Panc1 (cell line): ENCODE measurements at regions not wholly inside any gene's neighbourhood (a gene's known extent, or its start where the extent isn't known, plus 50 kb on each side); places are given as distances from the start of the nearest gene placed in this dataset.

Experiments
- ATAC-seq: fragments of 200-7000 bp; cut with Tn5 transposase; 2 replicates; pipeline ENCODE4 v1.9.1; 2020; ENCODE audit warnings: mild to moderate bottlenecking, moderate library complexity
- BruUV-seq: library from RNA; stranded (reverse); fragments of 400-500 nt; replicated peaks from 2 replicates; lab custom pipeline; 2021; lab: Mats Ljungman, UMichigan
- CTCF ChIA-PET: fragments of 300-600 bp; sonication (Branson Sonifier 250); formaldehyde crosslinking; loops from one replicate; lab custom pipeline; 2022; ENCODE audit warnings: antibody characterized with exemption; lab: Charles Lee
- POLR2A ChIA-PET: fragments of 300-600 bp; sonication (Branson Sonifier 250); formaldehyde crosslinking; loops from one replicate; lab custom pipeline; 2022; ENCODE audit warnings: antibody characterized with exemption; lab: Charles Lee
- DNase-seq: peaks from one replicate; pipeline ENCODE4 v3.0.0-alpha.2; 2010; ENCODE audit warnings: low read depth, low spot score
- H3K27ac ChIP-seq: 2 replicates; pipeline ENCODE4 v1.5.1; 2011; ENCODE audit warnings: mild to moderate bottlenecking, low read length, inconsistent platforms
- H3K27me3 ChIP-seq: fragments of 200-500 bp; sonication (Bioruptor generic); 2 replicates; pipeline ENCODE4 v1.6.0; 2014; ENCODE audit warnings: low read length, inconsistent platforms; ENCODE audit not compliant: control insufficient read depth, insufficient read depth
- H3K36me3 ChIP-seq: fragments of 200-500 bp; sonication (Bioruptor generic); 2 replicates; pipeline ENCODE4 v1.5.1; 2014; ENCODE audit warnings: inconsistent platforms, mild to moderate bottlenecking, low read length, moderate library complexity; ENCODE audit not compliant: control insufficient read depth, insufficient read depth
- H3K4me1 ChIP-seq: 2 replicates; pipeline ENCODE4 v1.5.1; 2011; ENCODE audit warnings: inconsistent platforms, mild to moderate bottlenecking, low read length, moderate library complexity; ENCODE audit not compliant: control insufficient read depth, insufficient read depth
- H3K4me3 ChIP-seq, 2 experiments: 2 replicates each; pipeline ENCODE4 v1.5.1; 2011 to 2012; ENCODE audit warnings: low read depth in 2 of 2, low read length in 2 of 2, mild to moderate bottlenecking in 2 of 2, inconsistent platforms in 1 of 2, moderate library complexity in 1 of 2
- H3K9me3 ChIP-seq: fragments of 200-500 bp; sonication (Bioruptor generic); 2 replicates; pipeline ENCODE4 v1.5.1; 2014; ENCODE audit warnings: low read depth, mild to moderate bottlenecking, inconsistent platforms, low read length, moderate library complexity; ENCODE audit not compliant: control insufficient read depth, insufficient read depth
- POLR2AphosphoS5 ChIP-seq: IDR thresholded peaks from 2 replicates; pipeline ENCODE4 v1.6.1; 2012; ENCODE audit warnings: mild to moderate bottlenecking, low read depth, low read length, moderate library complexity
- SIN3A ChIP-seq: IDR thresholded peaks from 2 replicates; pipeline ENCODE4 v1.6.1; 2012; ENCODE audit warnings: low read depth, mild to moderate bottlenecking, low read length, moderate library complexity, borderline replicate concordance; ENCODE audit not compliant: insufficient read depth
- TCF7L2 ChIP-seq: IDR thresholded peaks from 2 replicates; pipeline ENCODE4 v1.6.1; 2011; ENCODE audit warnings: mild to moderate bottlenecking, low read depth, low read length, inconsistent platforms
- in situ Hi-C: cut with HindIII; loops from 2 replicates; pipeline ENCODE4 v1.10.0; 2016; ENCODE audit warnings: low sequenced_read_pairs, low pct_unique_long_range_greater_than_20kb
- intact Hi-C: fragments of 100-400 bp; cut with micrococcal nuclease; formaldehyde crosslinking; loops from one replicate; pipeline ENCODE4 v1.10.0; 2022; ENCODE audit not compliant: unreplicated experiment
- TF ChIP-seq, protein P1 (sequence below): fragments of 450-650 bp; IDR thresholded peaks from 2 replicates; pipeline ENCODE4 v1.5.1; 2017; ENCODE audit warnings: mild to moderate bottlenecking
- TF ChIP-seq, protein P2 (sequence below), 2 experiments: IDR thresholded peaks; 2 replicates each; pipeline ENCODE4 v1.6.1; 2011 to 2012; ENCODE audit warnings: low read depth in 2 of 2, control low read depth in 1 of 2, low read length in 1 of 2, mild to moderate bottlenecking in 1 of 2, moderate library complexity in 1 of 2; ENCODE audit not compliant: insufficient read depth in 1 of 2

DNA sequence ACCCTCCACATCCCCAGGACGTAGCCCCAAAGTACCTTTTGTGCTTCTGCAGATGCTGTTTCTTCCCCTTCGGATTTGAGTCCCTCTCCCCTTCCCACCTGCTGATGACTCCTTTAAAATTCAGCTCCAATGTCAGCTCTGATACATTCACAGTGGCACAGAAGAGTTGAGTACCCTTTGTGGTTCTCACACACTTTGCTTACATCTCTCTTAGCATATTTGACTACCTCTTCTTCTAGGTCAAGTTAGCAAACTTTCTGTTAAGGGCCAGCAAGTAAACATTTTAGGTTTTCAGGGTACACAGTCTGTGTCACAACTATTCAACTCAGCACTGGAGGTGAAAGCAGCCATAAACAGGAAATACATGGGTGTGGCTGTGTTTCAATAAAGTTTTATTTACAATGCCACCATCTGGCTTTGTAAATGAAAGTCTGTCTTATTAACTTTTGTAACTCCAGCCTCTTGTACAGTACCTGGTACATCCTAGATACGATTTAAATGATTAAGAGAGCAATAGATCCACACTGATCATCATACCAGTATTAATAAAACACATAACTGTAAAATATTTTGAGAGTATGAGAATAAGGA, 161.7 kb downstream of the SOX9 start:
- BruUV-seq, result no TSS peak
- intact Hi-C loops, result no loop called here
- ATAC-seq, result no peak
- no peaks in the 10 kb centered on the region for H3K27me3 ChIP-seq
- H3K4me3 ChIP-seq, result no peak overlapping the region
- H3K9me3 ChIP-seq, result no peaks in the 10 kb centered on the region
- no peak overlapping the region for H3K27ac ChIP-seq
- H3K4me1 ChIP-seq, result no peaks in the 10 kb centered on the region
- in situ Hi-C loops, result no loop called here
- TF ChIP-seq SIN3A, result no peak
- TF ChIP-seq, protein P1, sequence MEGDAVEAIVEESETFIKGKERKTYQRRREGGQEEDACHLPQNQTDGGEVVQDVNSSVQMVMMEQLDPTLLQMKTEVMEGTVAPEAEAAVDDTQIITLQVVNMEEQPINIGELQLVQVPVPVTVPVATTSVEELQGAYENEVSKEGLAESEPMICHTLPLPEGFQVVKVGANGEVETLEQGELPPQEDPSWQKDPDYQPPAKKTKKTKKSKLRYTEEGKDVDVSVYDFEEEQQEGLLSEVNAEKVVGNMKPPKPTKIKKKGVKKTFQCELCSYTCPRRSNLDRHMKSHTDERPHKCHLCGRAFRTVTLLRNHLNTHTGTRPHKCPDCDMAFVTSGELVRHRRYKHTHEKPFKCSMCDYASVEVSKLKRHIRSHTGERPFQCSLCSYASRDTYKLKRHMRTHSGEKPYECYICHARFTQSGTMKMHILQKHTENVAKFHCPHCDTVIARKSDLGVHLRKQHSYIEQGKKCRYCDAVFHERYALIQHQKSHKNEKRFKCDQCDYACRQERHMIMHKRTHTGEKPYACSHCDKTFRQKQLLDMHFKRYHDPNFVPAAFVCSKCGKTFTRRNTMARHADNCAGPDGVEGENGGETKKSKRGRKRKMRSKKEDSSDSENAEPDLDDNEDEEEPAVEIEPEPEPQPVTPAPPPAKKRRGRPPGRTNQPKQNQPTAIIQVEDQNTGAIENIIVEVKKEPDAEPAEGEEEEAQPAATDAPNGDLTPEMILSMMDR, result no peak
- TF ChIP-seq, protein P2, sequence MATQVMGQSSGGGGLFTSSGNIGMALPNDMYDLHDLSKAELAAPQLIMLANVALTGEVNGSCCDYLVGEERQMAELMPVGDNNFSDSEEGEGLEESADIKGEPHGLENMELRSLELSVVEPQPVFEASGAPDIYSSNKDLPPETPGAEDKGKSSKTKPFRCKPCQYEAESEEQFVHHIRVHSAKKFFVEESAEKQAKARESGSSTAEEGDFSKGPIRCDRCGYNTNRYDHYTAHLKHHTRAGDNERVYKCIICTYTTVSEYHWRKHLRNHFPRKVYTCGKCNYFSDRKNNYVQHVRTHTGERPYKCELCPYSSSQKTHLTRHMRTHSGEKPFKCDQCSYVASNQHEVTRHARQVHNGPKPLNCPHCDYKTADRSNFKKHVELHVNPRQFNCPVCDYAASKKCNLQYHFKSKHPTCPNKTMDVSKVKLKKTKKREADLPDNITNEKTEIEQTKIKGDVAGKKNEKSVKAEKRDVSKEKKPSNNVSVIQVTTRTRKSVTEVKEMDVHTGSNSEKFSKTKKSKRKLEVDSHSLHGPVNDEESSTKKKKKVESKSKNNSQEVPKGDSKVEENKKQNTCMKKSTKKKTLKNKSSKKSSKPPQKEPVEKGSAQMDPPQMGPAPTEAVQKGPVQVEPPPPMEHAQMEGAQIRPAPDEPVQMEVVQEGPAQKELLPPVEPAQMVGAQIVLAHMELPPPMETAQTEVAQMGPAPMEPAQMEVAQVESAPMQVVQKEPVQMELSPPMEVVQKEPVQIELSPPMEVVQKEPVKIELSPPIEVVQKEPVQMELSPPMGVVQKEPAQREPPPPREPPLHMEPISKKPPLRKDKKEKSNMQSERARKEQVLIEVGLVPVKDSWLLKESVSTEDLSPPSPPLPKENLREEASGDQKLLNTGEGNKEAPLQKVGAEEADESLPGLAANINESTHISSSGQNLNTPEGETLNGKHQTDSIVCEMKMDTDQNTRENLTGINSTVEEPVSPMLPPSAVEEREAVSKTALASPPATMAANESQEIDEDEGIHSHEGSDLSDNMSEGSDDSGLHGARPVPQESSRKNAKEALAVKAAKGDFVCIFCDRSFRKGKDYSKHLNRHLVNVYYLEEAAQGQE (IDR thresholded peaks at IDR 0.05; ENCODE audit: insufficient read depth in 1 of 2, low read depth in 2 of 2, low read length in 1 of 2), result no peak
- TF ChIP-seq TCF7L2, result no peak
- no peak for TF ChIP-seq POLR2AphosphoS5
- no peaks in the 10 kb centered on the region for H3K36me3 ChIP-seq
- POLR2A ChIA-PET, result no interaction called here
- DNase-seq, result no peak
- CTCF ChIA-PET, result no interaction called here

DNA sequence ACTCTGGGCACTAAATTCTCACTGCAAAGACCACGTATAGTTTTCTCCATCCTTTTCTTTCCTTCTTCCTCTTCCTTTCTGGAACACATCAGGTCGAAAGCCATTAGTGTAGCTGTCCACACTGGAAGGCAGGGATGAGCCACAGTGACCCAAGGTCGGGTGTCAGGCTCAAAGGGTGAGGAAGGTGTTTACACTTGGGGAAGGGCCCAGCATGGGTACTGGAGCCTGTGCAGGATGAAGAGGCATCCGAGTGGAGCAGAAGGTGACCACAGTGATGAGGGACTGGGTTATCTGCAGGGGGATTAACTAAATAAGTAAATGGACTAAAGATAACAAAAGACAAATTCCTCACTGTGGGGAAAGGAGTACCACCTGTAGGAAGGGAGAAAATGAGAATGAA, 164.0 kb downstream of the SOX9 start:
- ChIA-PET CTCF (no interaction called here), POLR2A (no interaction called here)
- DNase-seq (no peak), ATAC-seq (no peak)
- intact Hi-C loops, result no loop called here
- in situ Hi-C loops, result no loop called here
- Histone ChIP-seq H3K27me3 (no peaks in the 10 kb centered on the region), H3K9me3 (no peaks in the 10 kb centered on the region), H3K36me3 (no peaks in the 10 kb centered on the region), H3K4me1 (no peaks in the 10 kb centered on the region), H3K4me3 (no peak overlapping the region), H3K27ac (no peak overlapping the region)
- BruUV-seq, result no TSS peak
- TF ChIP-seq, protein P2 (IDR thresholded peaks at IDR 0.05; ENCODE audit: insufficient read depth in 1 of 2, low read depth in 2 of 2, low read length in 1 of 2), result no peak
- TF ChIP-seq, protein P1, result no peak
- TF ChIP-seq SIN3A, result no peak
- TF ChIP-seq POLR2AphosphoS5, result no peak
- TF ChIP-seq TCF7L2, result no peak
